Hepatic stellate cell (primary cell): ENCODE measurements at regions not wholly inside any gene's neighbourhood (a gene's known extent, or its start where the extent isn't known, plus 50 kb on each side); places are given as distances from the start of the nearest gene placed in this dataset.

ENCODE experiments used
- DNase-seq: peaks from one replicate; pipeline ENCODE4 v3.0.0; 2011; ENCODE audit warnings: low spot score

DNA sequence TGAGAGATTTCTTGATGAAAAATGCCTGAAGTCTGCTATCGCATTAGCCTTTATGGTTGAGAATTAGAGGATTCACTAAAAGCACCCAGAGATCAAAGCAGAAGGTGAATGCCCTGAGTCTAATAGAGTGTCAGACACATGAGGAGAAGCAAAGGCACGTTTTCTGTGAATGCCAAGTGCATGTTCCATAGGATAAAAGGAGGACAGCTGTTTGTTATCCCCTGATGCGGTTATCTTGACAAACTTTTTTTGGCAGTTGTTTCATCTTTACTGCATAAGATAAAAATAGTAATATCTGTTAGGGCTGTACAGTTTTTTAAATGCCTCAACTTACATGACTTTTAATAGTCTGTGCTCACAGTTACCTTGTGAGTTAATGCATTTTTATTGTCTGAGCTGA is 65.3 kb upstream of the CD96 start:
- DNase-seq = no peak

DNA sequence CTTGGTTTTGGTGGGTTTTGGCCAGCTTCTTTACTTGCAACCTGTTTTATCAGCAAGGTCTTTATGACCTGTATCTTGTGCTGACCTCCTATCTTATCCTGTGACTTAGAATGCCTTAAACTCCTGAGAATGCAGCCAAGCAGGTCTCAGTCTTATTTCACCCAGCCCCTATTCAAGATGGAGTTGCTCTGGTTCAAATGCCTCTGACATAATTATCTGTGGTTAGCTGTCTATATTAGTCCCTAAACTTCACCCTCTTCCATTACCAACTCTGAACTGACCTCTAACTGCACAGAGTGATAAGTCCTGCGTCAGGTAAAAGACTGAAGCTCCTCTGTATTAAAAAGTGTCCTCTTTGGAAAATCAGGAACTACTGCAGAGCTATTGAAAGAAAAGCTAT is 61.9 kb upstream of the CD96 start:
- DNase-seq = no peak

DNA sequence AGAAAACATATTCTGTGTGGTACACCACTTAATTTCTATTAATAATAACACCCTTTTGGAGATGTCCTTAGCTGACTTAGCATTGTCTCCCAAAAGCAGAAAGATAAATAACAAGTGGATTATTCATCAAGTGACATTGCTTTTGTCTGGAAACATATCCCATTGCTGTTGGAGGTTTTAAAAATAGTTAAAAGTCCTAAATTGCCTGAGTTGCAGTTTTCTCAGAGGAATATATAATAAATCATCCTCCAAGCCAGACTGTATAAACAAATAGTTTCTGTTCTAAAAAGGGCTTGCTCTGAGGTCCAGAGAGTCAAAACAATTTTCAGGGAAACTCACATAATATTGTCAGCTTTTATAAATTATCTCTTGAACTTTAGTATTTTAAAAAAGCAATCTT is 60.4 kb upstream of the CD96 start:
- no peak for DNase-seq

DNA sequence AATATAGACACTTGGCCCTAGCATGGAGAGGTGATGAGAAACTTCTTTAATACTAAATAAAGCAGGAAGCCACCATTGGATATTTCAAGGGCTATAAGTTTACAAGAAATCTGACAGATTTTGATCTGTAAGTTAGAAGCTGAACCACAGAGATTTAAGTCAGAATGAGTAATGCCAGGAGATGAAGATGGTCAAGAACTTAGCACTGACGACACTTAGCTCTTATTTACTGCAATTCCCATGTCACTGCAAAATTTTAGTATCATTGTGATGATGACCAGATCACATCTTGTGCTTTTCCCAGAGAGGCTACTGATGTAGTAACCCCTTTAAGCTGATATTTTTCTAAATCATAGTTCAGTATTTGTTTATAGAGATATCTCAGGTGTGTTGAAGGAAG is 59.4 kb upstream of the CD96 start:
- no peak for DNase-seq

DNA sequence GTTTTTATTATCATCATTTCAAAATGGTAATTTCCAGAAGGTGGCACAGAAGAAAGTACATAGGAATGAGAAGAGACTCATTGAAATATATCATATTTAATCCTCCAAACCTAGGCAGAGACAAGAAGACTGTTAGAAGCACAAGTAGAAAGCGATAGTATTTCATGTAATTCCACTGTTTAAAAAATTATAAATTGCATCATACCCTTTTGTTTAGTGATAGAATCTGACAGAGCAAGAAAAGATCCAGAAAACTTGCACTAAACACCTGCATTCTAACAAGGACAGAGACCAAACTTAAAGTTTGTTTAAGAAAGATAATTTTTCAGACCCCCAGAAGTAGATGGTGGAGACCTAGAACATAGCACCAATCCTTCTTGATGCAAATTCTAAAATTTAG is 56.9 kb upstream of the CD96 start:
- DNase-seq = no peak
